CD14-positive monocyte (primary cell): ENCODE measurements at regions not wholly inside any gene's neighbourhood (a gene's known extent, or its start where the extent isn't known, plus 50 kb on each side); places are given as distances from the start of the nearest gene placed in this dataset.

Experiments
- DNase-seq, 3 donors: peaks; one replicate each; pipeline ENCODE4 v3.0.0-alpha.2; 2011 to 2022
- H2AFZ ChIP-seq: 2 replicates; pipeline ENCODE4 v1.6.0; 2012; ENCODE audit warnings: mild to moderate bottlenecking, low read depth, low read length, inconsistent platforms; ENCODE audit not compliant: insufficient read depth, poor library complexity, severe bottlenecking
- H3K27ac ChIP-seq, 2 donors: 1 replicate in 1 of 2; 2 replicates in 1 of 2; pipeline ENCODE4 v1.5.1; 2012 to 2013; ENCODE audit warnings: low read length in 2 of 2, control low read depth in 1 of 2, inconsistent platforms in 1 of 2, low read depth in 1 of 2, mild to moderate bottlenecking in 1 of 2
- H3K27me3 ChIP-seq, 2 donors: one replicate each; pipeline versions ENCODE4 v1.6.0 to v1.6.1; 2011 to 2013; ENCODE audit warnings: low read length in 2 of 2; ENCODE audit not compliant: control insufficient read depth in 2 of 2, insufficient read depth in 2 of 2
- H3K36me3 ChIP-seq, 2 donors: replicated peaks in 1 of 2; 1 replicate in 1 of 2; 2 replicates in 1 of 2; pipeline versions ENCODE4 v1.5.1 to v1.6.1; 2012 to 2013; ENCODE audit warnings: low read length in 2 of 2, control low read depth in 1 of 2, inconsistent platforms in 1 of 2, mild to moderate bottlenecking in 1 of 2; ENCODE audit not compliant: insufficient read depth in 2 of 2, control insufficient read depth in 1 of 2
- H3K4me1 ChIP-seq, 2 donors: 1 replicate in 1 of 2; 2 replicates in 1 of 2; pipeline versions ENCODE4 v1.5.1 to v1.6.1; 2012 to 2013; ENCODE audit warnings: low read length in 2 of 2, control low read depth in 1 of 2, inconsistent platforms in 1 of 2, mild to moderate bottlenecking in 1 of 2, moderate library complexity in 1 of 2; ENCODE audit not compliant: insufficient read depth in 2 of 2, control insufficient read depth in 1 of 2
- H3K4me2 ChIP-seq: replicated peaks from 2 replicates; pipeline ENCODE3; 2012; ENCODE audit warnings: low read length, moderate library complexity, mild to moderate bottlenecking; ENCODE audit not compliant: poor library complexity, severe bottlenecking; ENCODE audit errors: extremely low read depth
- H3K4me3 ChIP-seq, 3 experiments: fragments of 200-600 bp in 1 of 3; sonication (generic) in 1 of 3; replicated peaks in 1 of 3; 1 replicate in 2 of 3; 2 replicates in 1 of 3; pipeline ENCODE4 v1.5.1; 2011 to 2013; ENCODE audit warnings: low read length in 3 of 3, mild to moderate bottlenecking in 3 of 3, control low read depth in 2 of 3, low read depth in 2 of 3, inconsistent platforms in 1 of 3, moderate library complexity in 1 of 3
- H3K79me2 ChIP-seq: 2 replicates; pipeline ENCODE4 v1.6.0; 2012; ENCODE audit warnings: mild to moderate bottlenecking, control low read depth, inconsistent platforms, low read length, moderate library complexity; ENCODE audit not compliant: insufficient read depth
- H3K9ac ChIP-seq: 2 replicates; pipeline ENCODE4 v1.6.0; 2017; ENCODE audit warnings: low read length, mild to moderate bottlenecking; ENCODE audit not compliant: insufficient read depth, poor library complexity, severe bottlenecking
- H3K9me3 ChIP-seq, 2 donors: replicated peaks in 1 of 2; 1 replicate in 1 of 2; 2 replicates in 1 of 2; pipeline versions ENCODE4 v1.5.1 to v1.6.1; 2012 to 2013; ENCODE audit warnings: low read length in 2 of 2, control low read depth in 1 of 2; ENCODE audit not compliant: control insufficient read depth in 1 of 2, insufficient read depth in 1 of 2
- H4K20me1 ChIP-seq: 2 replicates; pipeline ENCODE4 v1.6.0; 2012; ENCODE audit warnings: mild to moderate bottlenecking, low read length, control low read depth, moderate library complexity; ENCODE audit not compliant: insufficient read depth
- H3K27ac Mint-ChIP-seq, 7 donors: one replicate each; pipeline ENCODE4 v1.8.0; 2020; ENCODE audit warnings: mild to moderate bottlenecking in 7 of 7, mixed read lengths in 7 of 7, moderate library complexity in 6 of 7, inconsistent platforms in 2 of 7
- H3K27me3 Mint-ChIP-seq, 3 donors: one replicate each; pipeline ENCODE4 v1.8.0; 2021 to 2022; ENCODE audit warnings: low read depth in 3 of 3, mild to moderate bottlenecking in 3 of 3, mixed read lengths in 3 of 3, moderate library complexity in 3 of 3, inconsistent platforms in 1 of 3
- H3K36me3 Mint-ChIP-seq, 2 donors: one replicate each; pipeline ENCODE4 v1.8.0; 2020; ENCODE audit warnings: mixed read lengths in 2 of 2, inconsistent platforms in 1 of 2, mild to moderate bottlenecking in 1 of 2
- H3K4me1 Mint-ChIP-seq: one replicate; pipeline ENCODE4 v1.8.0; 2020; ENCODE audit warnings: mild to moderate bottlenecking, mixed read lengths
- H3K4me3 Mint-ChIP-seq, 2 donors: one replicate each; pipeline ENCODE4 v1.8.0; 2020; ENCODE audit warnings: mild to moderate bottlenecking in 2 of 2, mixed read lengths in 2 of 2, moderate library complexity in 1 of 2
- H3K9me3 Mint-ChIP-seq, 7 donors: one replicate each; pipeline ENCODE4 v1.8.0; 2020 to 2022; ENCODE audit warnings: mixed read lengths in 7 of 7, mild to moderate bottlenecking in 6 of 7, moderate library complexity in 6 of 7, inconsistent platforms in 2 of 7
- WGBS: methylation state at CpG from one replicate; pipeline ENCODE4 v1.1.5; 2013; ENCODE audit warnings: missing lambda C conversion rate; ENCODE audit not compliant: insufficient coverage; 5-methylcytosine and 5-hydroxymethylcytosine counted together
- intact Hi-C, 2 donors: fragments of 100-400 bp; cut with micrococcal nuclease; formaldehyde crosslinking; loops; one replicate each; pipeline versions ENCODE4 v1.15.0 to v1.15.1; 2023
- TF ChIP-seq, protein P1 (sequence below): fragments of 200-600 bp; IDR thresholded peaks from one replicate; pipeline ENCODE4 v1.8.0; 2022; ENCODE audit warnings: antibody characterized with exemption, mild to moderate bottlenecking

DNA sequence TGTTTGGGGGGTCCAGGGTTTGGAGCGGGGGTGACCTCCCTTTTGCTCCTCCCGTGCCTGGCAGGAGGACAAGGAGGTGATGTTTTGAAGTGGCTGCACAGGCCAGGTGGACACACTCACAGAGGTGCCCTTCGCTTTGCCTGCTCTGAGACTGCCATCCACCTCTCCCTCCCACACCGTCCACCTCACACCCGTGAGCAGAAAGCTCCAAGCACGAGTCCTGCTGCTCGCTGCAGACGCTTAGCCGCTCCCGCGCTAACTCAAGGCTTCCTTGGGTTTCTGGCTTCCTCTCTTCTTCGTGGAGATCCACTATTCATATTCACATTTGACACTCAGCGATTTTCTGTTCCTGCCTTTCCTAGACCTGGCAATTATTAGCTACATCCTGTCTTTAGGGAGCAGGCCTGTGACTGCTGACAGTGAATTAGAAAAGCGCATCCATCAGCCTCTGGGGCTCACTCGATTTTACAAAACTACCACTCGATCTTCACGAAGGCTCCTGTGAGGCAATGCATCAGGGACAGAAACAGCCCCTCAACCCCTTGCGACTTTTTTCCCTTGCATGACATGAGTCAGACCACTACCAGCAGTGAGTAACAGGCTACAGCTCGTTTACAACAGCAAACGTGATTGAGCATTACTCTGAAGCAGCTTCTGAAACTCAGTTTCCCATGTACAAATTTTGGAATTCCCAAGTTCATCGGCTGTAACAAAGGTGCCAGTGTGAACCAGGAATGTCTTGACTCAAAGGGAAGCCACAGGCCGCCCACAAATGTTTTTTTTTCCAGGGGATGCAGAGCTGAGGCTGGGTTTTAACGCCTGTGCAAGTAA, 238.7 kb upstream of the SOX11 start:
- H3K9me3 Mint-ChIP-seq = peaks cover 0 to 2% (median 0%) of the 10 kb centered on the region in 7 donors
- Histone ChIP-seq H3K27me3 (no peaks in the 10 kb centered on the region), H3K36me3 (no peaks in the 10 kb centered on the region), H3K4me3 (no peak overlapping the region), H3K4me1 (no peaks in the 10 kb centered on the region), H2AFZ (no peak overlapping the region), H3K27ac (no peak overlapping the region), H3K9ac (no peak overlapping the region), H3K4me2 (no peak overlapping the region), H4K20me1 (no peaks in the 10 kb centered on the region), H3K9me3 (no peaks in the 10 kb centered on the region), H3K79me2 (no peaks in the 10 kb centered on the region)
- H3K4me3 Mint-ChIP-seq = no peak overlapping the region
- no peak for DNase-seq
- H3K27me3 Mint-ChIP-seq = no peaks in the 10 kb centered on the region
- intact Hi-C loops = no loop called here
- H3K4me1 Mint-ChIP-seq = no peaks in the 10 kb centered on the region
- TF ChIP-seq, protein P1, sequence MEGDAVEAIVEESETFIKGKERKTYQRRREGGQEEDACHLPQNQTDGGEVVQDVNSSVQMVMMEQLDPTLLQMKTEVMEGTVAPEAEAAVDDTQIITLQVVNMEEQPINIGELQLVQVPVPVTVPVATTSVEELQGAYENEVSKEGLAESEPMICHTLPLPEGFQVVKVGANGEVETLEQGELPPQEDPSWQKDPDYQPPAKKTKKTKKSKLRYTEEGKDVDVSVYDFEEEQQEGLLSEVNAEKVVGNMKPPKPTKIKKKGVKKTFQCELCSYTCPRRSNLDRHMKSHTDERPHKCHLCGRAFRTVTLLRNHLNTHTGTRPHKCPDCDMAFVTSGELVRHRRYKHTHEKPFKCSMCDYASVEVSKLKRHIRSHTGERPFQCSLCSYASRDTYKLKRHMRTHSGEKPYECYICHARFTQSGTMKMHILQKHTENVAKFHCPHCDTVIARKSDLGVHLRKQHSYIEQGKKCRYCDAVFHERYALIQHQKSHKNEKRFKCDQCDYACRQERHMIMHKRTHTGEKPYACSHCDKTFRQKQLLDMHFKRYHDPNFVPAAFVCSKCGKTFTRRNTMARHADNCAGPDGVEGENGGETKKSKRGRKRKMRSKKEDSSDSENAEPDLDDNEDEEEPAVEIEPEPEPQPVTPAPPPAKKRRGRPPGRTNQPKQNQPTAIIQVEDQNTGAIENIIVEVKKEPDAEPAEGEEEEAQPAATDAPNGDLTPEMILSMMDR = no peak
- 67% methylated on average over 21 of the region's 23 CpGs for WGBS
- no peaks in the 10 kb centered on the region for H3K36me3 Mint-ChIP-seq
- no peak overlapping the region for H3K27ac Mint-ChIP-seq

DNA sequence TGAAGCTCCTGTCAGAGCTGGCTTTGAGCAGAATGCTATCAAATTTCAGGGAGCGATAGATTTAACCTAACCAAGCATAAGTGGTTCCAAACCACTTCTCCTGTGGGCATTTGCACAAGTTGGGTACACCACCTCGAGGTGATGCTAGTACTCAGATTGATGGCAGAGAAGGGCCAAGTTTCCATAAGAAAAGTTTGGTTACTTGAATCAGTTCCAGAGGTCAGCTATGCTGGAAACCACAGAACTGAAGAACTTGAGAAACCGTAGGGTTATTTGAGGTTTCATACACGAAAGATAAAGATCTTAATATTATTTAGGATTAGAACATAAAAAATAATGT, 238.2 kb upstream of the SOX11 start:
- H4K20me1 ChIP-seq = no peaks in the 10 kb centered on the region
- no peak overlapping the region for H2AFZ ChIP-seq
- no peak overlapping the region for H3K27ac Mint-ChIP-seq
- intact Hi-C loops = no loop called here
- 63% methylated on average over 1 of the region's 4 CpGs for WGBS
- DNase-seq = no peak
- H3K4me3 Mint-ChIP-seq = no peak overlapping the region
- H3K4me1 ChIP-seq = no peaks in the 10 kb centered on the region
- no peaks in the 10 kb centered on the region for H3K36me3 Mint-ChIP-seq
- TF ChIP-seq, protein P1 = no peak
- H3K4me2 ChIP-seq = no peak overlapping the region
- no peaks in the 10 kb centered on the region for H3K36me3 ChIP-seq
- no peaks in the 10 kb centered on the region for H3K79me2 ChIP-seq
- H3K9me3 Mint-ChIP-seq = peaks cover 0 to 2% (median 0%) of the 10 kb centered on the region in 7 donors
- peaks cover 0 to 1% (median 0%) of the 10 kb centered on the region in 3 donors for H3K27me3 Mint-ChIP-seq
- no peaks in the 10 kb centered on the region for H3K27me3 ChIP-seq
- no peak overlapping the region for H3K27ac ChIP-seq
- H3K9ac ChIP-seq = no peak overlapping the region
- no peak overlapping the region for H3K4me3 ChIP-seq
- no peaks in the 10 kb centered on the region for H3K4me1 Mint-ChIP-seq
- H3K9me3 ChIP-seq = no peaks in the 10 kb centered on the region
